ENCODE measurements at regions not wholly inside any gene's neighbourhood (a gene's known extent, or its start where the extent isn't known, plus 50 kb on each side); places are given as distances from the start of the nearest gene placed in this dataset.

GRCh38 chr16:16908077-16908476 lies 529.1 kb downstream of the NPIPA7 start:
- Histone ChIP-seq H4K91ac (ENCODE audit: insufficient read depth, low read depth, low read length) (no peak overlapping the region), H3K14ac (replicated peaks; ENCODE audit: low read depth, low read length) (no peak overlapping the region), H4K20me1 (ENCODE audit: insufficient read depth, low read length) (no peaks in the 10 kb centered on the region), H3K27me3 (ENCODE audit: control insufficient read depth, insufficient read depth, low read length) (no peaks in the 10 kb centered on the region), H4K8ac (ENCODE audit: low read depth in 2 of 2, low read length in 2 of 2) (no peak overlapping the region), H3K4me3 (ENCODE audit: insufficient read depth, low read depth, low read length) (no peak overlapping the region), H3K27ac (ENCODE audit: insufficient read depth, low read length) (no peak overlapping the region), H2AK5ac (ENCODE audit: low read depth, low read length) (no peak overlapping the region), H4K5ac (ENCODE audit: low read depth, low read length) (no peak overlapping the region), H3K4me2 (ENCODE audit: low read depth, low read length) (no peak overlapping the region), H3K4ac (ENCODE audit: low read depth, low read length) (no peak overlapping the region), H3K23ac (ENCODE audit: low read depth, low read length) (no peak overlapping the region), H3K4me1 (ENCODE audit: control insufficient read depth, insufficient read depth, low read length) (no peaks in the 10 kb centered on the region), H3K9ac (ENCODE audit: low read depth, low read length) (no peak overlapping the region), H2BK20ac (ENCODE audit: low read depth, low read length) (no peak overlapping the region), H3K9me1 (ENCODE audit: insufficient read depth, low read length) (no peaks in the 10 kb centered on the region), H3K79me1 (ENCODE audit: low read depth in 1 of 2, low read length in 2 of 2) (no peaks in the 10 kb centered on the region), H3K18ac (ENCODE audit: low read depth, low read length) (no peak overlapping the region), H3K36me3 (ENCODE audit: control insufficient read depth, insufficient read depth, low read length) (no peaks in the 10 kb centered on the region), H2AK9ac (replicated peaks; ENCODE audit: low read depth, low read length, poor library complexity) (no peak overlapping the region), H3K9me3 (ENCODE audit: control insufficient read depth, insufficient read depth, low read length) (peaks cover 5% of the 10 kb centered on the region; the same call in 1 of the 2 replicates), H2BK120ac (ENCODE audit: low read depth, low read length) (no peak overlapping the region), H2BK5ac (ENCODE audit: low read depth, low read length, poor library complexity, severe bottlenecking) (no peak overlapping the region), H3K56ac (ENCODE audit: extremely low read depth, insufficient read depth, low read length) (no peak overlapping the region), H2AFZ (replicated peaks; ENCODE audit: low read length, poor library complexity) (no peak overlapping the region), H2BK15ac (ENCODE audit: low read depth, low read length) (no peak overlapping the region)
- DNase-seq (no peak), ATAC-seq (ENCODE audit: low read depth) (no peak)
- in situ Hi-C loops (cut with MboI; ENCODE audit: low sequenced_read_pairs) = no loop called here
- CTCF ChIA-PET = no interaction called here
- intact Hi-C loops (cut with micrococcal nuclease) = no loop called here
- dilution Hi-C loops (cut with HindIII; ENCODE audit: low sequenced_read_pairs, unreplicated experiment) = no loop called here
- TF ChIP-seq CHD1 (IDR thresholded peaks at IDR 0.05; ENCODE audit: low read depth, low read length) = no peak
- TF ChIP-seq ELK1 (IDR thresholded peaks at IDR 0.05; ENCODE audit: borderline replicate concordance, low read depth, low read length) = no peak
- TF ChIP-seq CEBPB (IDR thresholded peaks at IDR 0.05; ENCODE audit: low read depth, low read length) = no peak
- no peak for TF ChIP-seq RFX5 (IDR thresholded peaks at IDR 0.05; ENCODE audit: low read depth, low read length)
- no peak for TF ChIP-seq BHLHE40 (IDR thresholded peaks at IDR 0.05; ENCODE audit: low read depth, low read length)
- no peak for TF ChIP-seq RCOR1 (IDR thresholded peaks at IDR 0.05; ENCODE audit: insufficient replicate concordance, low read length)
- TF ChIP-seq MAFK (IDR thresholded peaks at IDR 0.05; ENCODE audit: low read depth, low read length) = no peak
- TF ChIP-seq POLR2A (IDR thresholded peaks at IDR 0.05; ENCODE audit: low read depth, low read length) = no peak
- TF ChIP-seq NFE2L2 (IDR thresholded peaks at IDR 0.05; ENCODE audit: low read depth, low read length) = no peak
- TF ChIP-seq MAZ (IDR thresholded peaks at IDR 0.05; ENCODE audit: borderline replicate concordance, low read depth, low read length) = no peak
- no peak for TF ChIP-seq SMC3 (IDR thresholded peaks at IDR 0.05; ENCODE audit: low read depth, low read length)
- TF ChIP-seq MXI1 (IDR thresholded peaks at IDR 0.05; ENCODE audit: borderline replicate concordance, low read depth, low read length) = no peak
- TF ChIP-seq USF2 (IDR thresholded peaks at IDR 0.05; ENCODE audit: low read depth, low read length) = no peak
- TF ChIP-seq FOS (IDR thresholded peaks at IDR 0.05; ENCODE audit: low read depth, low read length) = no peak
- no peak for TF ChIP-seq RAD21 (IDR thresholded peaks at IDR 0.05; ENCODE audit: low read length)
- no peak for TF ChIP-seq CTCF (conservative IDR thresholded peaks at IDR 0.05; ENCODE audit: low read depth, low read length)
- BruUV-seq (replicated peaks) = no TSS peak
- POLR2A ChIA-PET (ENCODE audit: unreplicated experiment) = no interaction called here
- 10% methylated on average over 2 of the region's 5 CpGs; no CpG with 5 or more reads in 1 of the 2 experiments for WGBS, 2 experiments (ENCODE audit: extremely low coverage in 2 of 2, insufficient read length in 1 of 2)
